Sigmoid colon (tissue), 6 donors: ENCODE measurements at regions not wholly inside any gene's neighbourhood (a gene's known extent, or its start where the extent isn't known, plus 50 kb on each side); places are given as distances from the start of the nearest gene placed in this dataset.

Source experiments
- DNase-seq: peaks from one replicate; pipeline ENCODE4 v3.0.0-alpha.2; 2019
- H3K27ac ChIP-seq, 4 donors: fragments of 200-600 bp; sonication (generic); one replicate each; pipeline ENCODE4 v1.5.1; 2016 to 2019; ENCODE audit warnings: mild to moderate bottlenecking in 1 of 4
- H3K27me3 ChIP-seq, 3 donors: fragments of 200-600 bp; sonication (generic); one replicate each; pipeline ENCODE4 v1.5.1; 2019; ENCODE audit warnings: mild to moderate bottlenecking in 1 of 3
- H3K36me3 ChIP-seq, 4 donors: fragments of 200-600 bp; sonication (generic); one replicate each; pipeline ENCODE4 v1.5.1; 2016 to 2019
- H3K4me1 ChIP-seq, 4 donors: fragments of 200-600 bp; sonication (generic); one replicate each; pipeline ENCODE4 v1.5.1; 2017 to 2019
- H3K4me3 ChIP-seq, 4 donors: fragments of 200-600 bp; sonication (generic); one replicate each; pipeline ENCODE4 v1.5.1; 2017 to 2019; ENCODE audit warnings: mild to moderate bottlenecking in 2 of 4, moderate library complexity in 1 of 4
- H3K9me3 ChIP-seq, 4 donors: fragments of 200-600 bp in 3 of 4; sonication (generic) in 3 of 4; one replicate each; pipeline versions ENCODE4 v1.5.1 to v1.6.1; 2013 to 2019
- CTCF ChIP-seq, 4 experiments: fragments of 450-650 bp in 3 of 4; fragments of 200-600 bp in 1 of 4; IDR thresholded peaks; one replicate each; pipeline ENCODE4 v1.5.1; 2016 to 2019; ENCODE audit warnings: antibody characterized with exemption in 4 of 4, mild to moderate bottlenecking in 3 of 4, moderate library complexity in 2 of 4
- EP300 ChIP-seq, 4 donors: sonication (generic); formaldehyde crosslinking; IDR thresholded peaks; one replicate each; pipeline ENCODE4 v1.6.1; 2017; ENCODE audit warnings: antibody characterized with exemption in 4 of 4
- POLR2A ChIP-seq, 2 donors: fragments of 450-650 bp; IDR thresholded peaks; one replicate each; pipeline ENCODE4 v1.6.1; 2016; ENCODE audit warnings: antibody characterized with exemption in 2 of 2, mild to moderate bottlenecking in 2 of 2, moderate library complexity in 2 of 2
- POLR2AphosphoS5 ChIP-seq, 4 donors: sonication (generic); formaldehyde crosslinking; IDR thresholded peaks; one replicate each; pipeline ENCODE4 v1.6.1; 2017; ENCODE audit warnings: antibody characterized with exemption in 4 of 4
- WGBS, 2 donors: extraction: QIAGEN DNeasy Blood & Tissue Kit; methylation state at CpG; one replicate each; pipeline ENCODE4 v1.1.7; 2013; 5-methylcytosine and 5-hydroxymethylcytosine counted together
- intact Hi-C: fragments of 100-400 bp; cut with DNase I; formaldehyde crosslinking; loops from one replicate; pipeline ENCODE4 v1.15.1; 2023
- donor health status: healthy with polysubstance abuse.
- donor health status: healthy.

GRCh38 chr2:45303417-45304202, 294.4 kb upstream of the SIX2 start:
- no peaks in the 10 kb centered on the region for H3K36me3 ChIP-seq

DNA sequence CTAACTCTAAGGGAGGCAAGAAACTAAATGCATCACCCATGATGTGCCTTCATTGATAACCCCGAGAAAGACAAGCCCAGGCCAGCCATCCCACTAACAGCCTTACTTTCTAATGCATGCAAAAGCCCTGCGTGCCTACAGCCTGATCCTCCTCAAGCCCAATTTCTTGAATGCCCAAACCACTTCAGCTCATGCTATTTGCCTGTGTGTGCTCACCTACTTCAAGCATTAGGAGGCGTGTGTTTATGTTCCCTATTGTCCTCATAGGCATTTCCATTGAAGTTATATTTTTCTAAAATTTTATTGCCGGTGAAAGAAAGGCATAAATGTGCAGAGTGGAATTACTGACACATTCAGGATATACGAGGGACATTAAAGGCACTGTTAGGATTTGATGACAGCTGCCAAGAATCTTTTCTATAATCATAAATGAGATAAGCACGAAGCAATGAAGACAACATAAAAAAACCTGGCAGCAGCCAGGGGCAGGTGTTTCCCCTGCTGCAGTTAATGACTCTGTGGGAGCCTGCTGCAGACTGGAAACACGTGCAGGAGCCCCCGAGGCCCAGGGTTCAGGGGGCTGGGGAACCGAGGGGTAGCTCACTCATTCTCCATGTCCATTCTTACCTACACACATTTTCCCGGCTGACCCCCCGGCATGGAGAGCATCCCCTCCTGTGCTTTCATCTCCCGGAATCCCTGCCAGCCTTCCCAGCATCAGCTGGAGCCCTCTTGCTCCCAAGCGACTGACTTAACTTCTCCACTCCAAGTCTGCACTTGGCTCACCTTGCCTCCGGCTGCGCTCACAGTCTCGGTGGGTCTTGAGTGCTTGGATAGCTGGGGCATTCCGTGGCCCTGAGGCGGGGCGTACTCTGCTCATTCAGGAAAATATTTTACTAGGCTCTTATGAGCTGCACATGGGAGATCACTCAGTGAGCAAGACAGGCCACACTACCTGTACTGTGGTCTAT, 292.3 kb upstream of the SIX2 start:
- no peak for TF ChIP-seq POLR2AphosphoS5 (IDR thresholded peaks at IDR 0.05)
- no peak for TF ChIP-seq POLR2A (IDR thresholded peaks at IDR 0.05)
- TF ChIP-seq EP300 (IDR thresholded peaks at IDR 0.05), result no peak
- TF ChIP-seq CTCF (IDR thresholded peaks at IDR 0.05), result no peak
- WGBS, 2 donors, result 15 to 52% methylated on average over 19 of the region's 19 CpGs
- Histone ChIP-seq H3K4me1 (no peaks in the 10 kb centered on the region), H3K4me3 (no peak overlapping the region), H3K36me3 (no peaks in the 10 kb centered on the region), H3K27ac (no peak overlapping the region), H3K9me3 (no peaks in the 10 kb centered on the region), H3K27me3 (peaks cover 0 to 14% (median 0%) of the 10 kb centered on the region in 3 donors)
- DNase-seq, result no peak
- intact Hi-C loops, result no loop called here

More at GRCh38 chr2:45303417-45304202, 294.4 kb upstream of the SIX2 start:
- 51 to 76% methylated on average over 5 of the region's 5 CpGs for WGBS, 2 donors
- no peaks in the 10 kb centered on the region for H3K9me3 ChIP-seq
- H3K4me1 ChIP-seq, result no peaks in the 10 kb centered on the region
- intact Hi-C loops, result no loop called here
- H3K27me3 ChIP-seq, result peaks cover 0 to 14% (median 0%) of the 10 kb centered on the region in 3 donors
- TF ChIP-seq POLR2AphosphoS5 (IDR thresholded peaks at IDR 0.05) (no peak), CTCF (IDR thresholded peaks at IDR 0.05) (no peak), POLR2A (IDR thresholded peaks at IDR 0.05) (no peak), EP300 (IDR thresholded peaks at IDR 0.05) (no peak)
- H3K27ac ChIP-seq, result no peak overlapping the region
- DNase-seq, result no peak
- no peak overlapping the region for H3K4me3 ChIP-seq

- DNase-seq, result no peak
- Histone ChIP-seq H3K4me1 (no peaks in the 10 kb centered on the region), H3K9me3 (no peaks in the 10 kb centered on the region), H3K27ac (no peak overlapping the region), H3K4me3 (no peak overlapping the region), H3K27me3 (peaks cover 0 to 8% (median 0%) of the 10 kb centered on the region in 3 donors), H3K36me3 (no peaks in the 10 kb centered on the region)
- TF ChIP-seq POLR2A (IDR thresholded peaks at IDR 0.05), result no peak
- WGBS, 2 donors, result 17 to 61% methylated on average over 4 of the region's 4 CpGs
- intact Hi-C loops, result no loop called here
Observed at GRCh38 chr2:45300026-45300750, 290.9 kb upstream of the SIX2 start.

- H3K4me1 ChIP-seq, result no peaks in the 10 kb centered on the region
- 59 to 82% methylated on average over 4 of the region's 4 CpGs for WGBS, 2 donors
- no peak overlapping the region for H3K4me3 ChIP-seq
- no peaks in the 10 kb centered on the region for H3K36me3 ChIP-seq
- H3K9me3 ChIP-seq, result no peaks in the 10 kb centered on the region
- no peak for TF ChIP-seq CTCF (IDR thresholded peaks at IDR 0.05)
- TF ChIP-seq POLR2AphosphoS5 (IDR thresholded peaks at IDR 0.05), result no peak
- TF ChIP-seq POLR2A (IDR thresholded peaks at IDR 0.05), result no peak
- TF ChIP-seq EP300 (IDR thresholded peaks at IDR 0.05), result no peak
- H3K27ac ChIP-seq, result no peak overlapping the region
- no peaks in the 10 kb centered on the region for H3K27me3 ChIP-seq
- DNase-seq, result no peak
- intact Hi-C loops, result no loop called here
Observed at GRCh38 chr2:45299361-45299760, 290.1 kb upstream of the SIX2 start.
